HG03354 (cell line): ENCODE measurements at regions not wholly inside any gene's neighbourhood (a gene's known extent, or its start where the extent isn't known, plus 50 kb on each side); places are given as distances from the start of the nearest gene placed in this dataset.
"Not testable (repeated sequence)": the region's sequence is repeated elsewhere in the genome, so short reads cannot be mapped to it uniquely, and the experiment has no call there.

Source experiments
- ATAC-seq: cut with Tn5 transposase; IDR thresholded peaks from one replicate; pipeline ENCODE4 v1.9.1; 2021; ENCODE audit warnings: mild to moderate bottlenecking; ENCODE audit not compliant: unreplicated experiment, poor library complexity, severe bottlenecking

GRCh38 chr16:61050547-61050946 is 985.7 kb downstream of the CDH8 start:
- ATAC-seq = no peak

- no peak for ATAC-seq
Measured at GRCh38 chr16:61045931-61046330, 990.3 kb downstream of the CDH8 start.

GRCh38 chr16:61042737-61043136 is 993.5 kb downstream of the CDH8 start:
- no peak for ATAC-seq

DNA sequence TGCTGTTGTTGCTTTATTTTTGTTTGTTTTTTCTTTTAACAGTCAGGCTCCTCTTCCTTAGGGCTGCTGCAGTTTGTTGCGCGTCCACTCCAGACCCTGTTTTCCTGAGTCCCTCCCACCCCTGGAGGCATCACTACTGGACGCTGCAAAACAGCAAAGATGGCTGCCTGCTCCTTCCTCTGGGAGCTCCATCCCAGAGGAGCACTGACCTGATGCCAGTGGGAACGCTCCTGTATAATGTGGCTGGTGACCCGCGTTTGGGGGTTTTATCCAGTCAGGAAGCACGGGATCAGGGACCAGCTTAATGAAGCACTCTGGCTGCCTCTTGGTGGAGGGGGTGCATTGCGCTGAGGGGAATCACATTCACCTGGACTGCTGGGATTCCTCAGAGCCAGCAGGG is 1005.6 kb downstream of the CDH8 start:
- ATAC-seq = no peak

DNA sequence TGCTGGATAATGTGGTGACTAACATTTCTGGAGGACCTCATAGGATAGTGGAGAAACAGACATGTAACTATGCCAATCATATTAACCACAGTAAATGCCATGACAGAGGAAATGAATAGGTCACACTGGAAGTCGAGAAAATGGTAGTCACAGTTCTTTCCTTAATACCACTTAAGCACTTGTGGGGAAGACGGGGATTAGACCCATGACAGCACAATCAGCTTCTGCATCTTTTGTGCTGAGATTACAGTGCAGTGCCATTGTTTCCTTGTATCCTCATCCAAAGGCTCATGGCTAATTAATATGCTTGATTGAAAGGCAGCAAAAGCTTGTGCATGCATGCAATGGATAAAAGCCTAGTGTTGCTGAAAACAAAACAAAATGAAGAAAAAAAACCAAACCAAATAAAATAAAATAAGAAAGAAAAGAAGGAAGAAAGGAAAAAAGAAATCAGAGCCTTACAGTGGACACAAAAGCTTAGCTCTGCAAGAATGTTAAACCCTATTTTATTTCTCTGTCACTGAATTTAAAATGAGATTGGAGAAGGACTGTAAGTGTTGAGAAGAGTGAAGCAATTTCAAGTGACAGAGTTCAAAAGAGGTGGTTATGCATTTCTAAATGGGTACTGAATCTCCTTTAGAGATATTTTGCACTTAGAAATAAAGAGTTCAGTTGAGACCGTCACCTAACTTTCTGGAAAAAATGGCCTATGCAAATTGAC is 1011.9 kb downstream of the CDH8 start:
- no peak for ATAC-seq

GRCh38 chr16:61014869-61015268 is 1021.4 kb downstream of the CDH8 start:
- no peak for ATAC-seq

- ATAC-seq = no peak
Measured at GRCh38 chr16:61007694-61008093, 1028.5 kb downstream of the CDH8 start.

DNA sequence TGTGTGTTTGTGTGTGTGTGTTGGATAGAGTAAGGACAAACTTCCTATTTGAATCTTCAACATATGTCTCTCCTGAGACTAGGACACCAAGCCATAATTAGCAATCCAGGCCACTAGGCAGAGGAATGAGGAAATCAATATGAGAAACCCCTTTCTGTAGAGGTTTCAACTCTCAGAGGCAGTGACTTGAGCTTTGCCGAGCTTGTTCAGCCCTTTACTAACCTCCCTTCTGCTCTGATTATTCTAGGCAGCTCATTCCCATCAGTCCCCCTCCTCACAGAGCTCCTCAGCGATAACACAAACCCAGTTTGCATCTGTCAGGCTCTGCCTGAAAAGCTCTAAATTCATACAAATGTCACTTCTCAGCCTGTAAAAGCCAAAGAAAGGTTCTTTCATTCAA is 1030.3 kb downstream of the CDH8 start:
- ATAC-seq = no peak

- no peak for ATAC-seq
Measured at GRCh38 chr16:61002479-61003204, 1033.6 kb downstream of the CDH8 start.

DNA sequence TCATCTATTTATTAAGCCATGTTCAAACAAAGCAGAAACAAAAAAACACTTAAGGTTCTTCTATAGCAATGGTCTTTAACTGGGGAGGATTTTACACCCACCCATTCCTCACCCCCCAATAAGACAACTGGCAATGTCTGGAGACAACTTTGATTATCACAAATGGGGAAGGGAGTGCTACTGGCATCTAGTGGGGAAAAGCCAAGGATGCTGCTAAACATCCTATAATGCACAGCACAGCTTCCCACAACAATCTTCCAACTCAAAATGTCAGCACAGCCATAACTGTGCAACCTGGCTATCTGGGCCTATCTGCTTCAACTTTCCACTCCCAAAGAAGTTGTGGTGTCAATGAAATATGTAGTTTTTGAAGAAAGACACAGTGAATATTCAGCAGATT is 1044.4 kb downstream of the CDH8 start:
- ATAC-seq = no peak

GRCh38 chr16:60989592-60989991 is 1046.6 kb downstream of the CDH8 start:
- no peak for ATAC-seq

DNA sequence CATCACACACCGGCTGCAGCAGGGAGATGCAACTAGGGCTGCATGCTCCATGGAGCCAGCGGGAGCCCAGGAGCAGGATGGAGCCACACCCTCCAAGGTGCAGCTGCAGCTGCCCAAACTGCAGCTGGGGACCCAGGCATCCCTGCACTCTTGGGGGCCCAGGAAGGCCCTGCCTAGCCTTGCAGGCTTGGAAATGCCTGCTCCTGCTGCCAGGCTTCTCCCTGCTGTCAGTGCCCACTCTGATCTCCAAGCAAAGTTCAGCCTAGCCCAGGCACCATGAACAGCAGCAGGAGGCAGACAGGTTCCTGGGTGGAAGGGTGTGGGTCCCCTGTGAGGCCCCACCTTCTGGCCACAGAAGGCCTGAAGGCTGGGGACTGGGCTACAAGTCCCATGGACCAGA is 1057.1 kb downstream of the CDH8 start:
- no peak for ATAC-seq

DNA sequence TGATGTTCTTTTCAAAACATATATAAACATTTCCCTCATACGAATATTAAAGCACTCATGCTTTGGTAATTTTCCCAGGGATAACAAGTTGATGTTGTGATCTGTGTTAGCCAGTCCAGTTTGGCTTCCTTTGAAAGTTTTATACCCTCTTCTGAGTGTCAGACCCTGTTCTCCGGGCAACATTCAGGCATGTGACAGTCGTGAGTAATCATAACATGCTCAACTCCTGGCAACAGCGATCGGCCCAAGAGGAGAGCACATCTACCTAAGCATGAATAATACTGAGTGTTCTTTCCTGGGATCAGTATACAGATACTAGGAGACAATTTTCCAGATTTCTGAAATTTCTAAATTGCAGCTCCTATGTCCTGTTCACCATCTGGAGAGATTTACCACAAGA is 1086.4 kb downstream of the CDH8 start:
- no peak for ATAC-seq

DNA sequence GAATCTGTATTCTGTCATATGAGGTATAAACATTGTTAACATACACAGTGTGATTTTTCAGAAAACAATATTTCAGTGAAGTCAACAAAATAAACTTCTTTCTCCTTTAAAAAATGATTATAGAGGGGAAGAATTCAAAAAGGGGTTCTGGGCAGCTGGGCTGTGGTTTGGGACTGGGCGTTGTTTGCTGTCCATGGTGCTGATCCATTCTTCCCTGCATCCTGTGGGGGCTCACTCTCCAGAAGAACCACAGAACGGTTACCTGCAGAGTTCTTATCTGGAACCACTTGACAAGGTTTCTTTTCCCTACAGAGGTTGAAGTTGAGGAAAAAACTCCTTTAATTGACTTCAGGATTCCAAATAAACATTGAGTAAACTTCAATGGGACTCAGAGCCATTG is 1091.0 kb downstream of the CDH8 start:
- ATAC-seq = no peak

GRCh38 chr16:60936189-60936588 is 1100.0 kb downstream of the CDH8 start:
- ATAC-seq = not testable (repeated sequence)

- ATAC-seq = no peak
Measured at GRCh38 chr16:60932600-60932999, 1103.6 kb downstream of the CDH8 start.

DNA sequence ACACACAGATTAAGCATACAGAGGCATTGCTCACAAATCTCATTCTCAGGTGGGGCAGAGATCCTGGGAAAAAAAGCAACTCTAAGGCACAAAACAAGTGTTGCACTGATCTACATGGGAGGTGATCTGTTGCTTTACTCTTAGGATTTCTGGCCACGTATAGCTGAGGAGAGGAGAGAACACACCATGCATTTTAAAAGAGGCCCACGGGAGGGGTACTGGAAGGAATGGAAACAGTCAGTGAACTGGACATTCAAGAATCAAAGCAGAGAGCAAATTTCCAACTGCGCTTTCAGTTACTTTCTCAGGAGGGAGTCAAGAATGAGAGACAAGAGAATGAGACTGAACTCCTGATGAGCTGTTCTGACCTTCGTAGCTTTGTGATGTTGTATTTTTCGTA is 1105.9 kb downstream of the CDH8 start:
- no peak for ATAC-seq

DNA sequence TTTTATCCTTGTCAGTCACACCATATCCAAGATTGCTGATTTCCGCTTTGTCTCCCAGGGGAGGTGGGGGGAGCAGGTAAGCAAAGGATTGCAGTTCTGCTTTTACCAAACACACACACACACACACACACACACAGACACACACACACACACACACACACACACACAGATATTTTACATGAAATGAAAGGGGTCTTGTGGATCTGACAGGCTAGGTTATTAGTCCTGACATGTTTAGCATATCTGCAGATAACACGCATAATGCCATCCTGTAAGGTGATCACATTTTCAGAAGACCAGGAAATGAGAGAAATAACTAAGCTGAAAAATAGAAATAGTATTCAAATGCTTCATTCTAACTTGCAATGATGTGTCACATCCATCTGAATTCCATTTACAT is 1113.3 kb downstream of the CDH8 start:
- ATAC-seq = no peak

DNA sequence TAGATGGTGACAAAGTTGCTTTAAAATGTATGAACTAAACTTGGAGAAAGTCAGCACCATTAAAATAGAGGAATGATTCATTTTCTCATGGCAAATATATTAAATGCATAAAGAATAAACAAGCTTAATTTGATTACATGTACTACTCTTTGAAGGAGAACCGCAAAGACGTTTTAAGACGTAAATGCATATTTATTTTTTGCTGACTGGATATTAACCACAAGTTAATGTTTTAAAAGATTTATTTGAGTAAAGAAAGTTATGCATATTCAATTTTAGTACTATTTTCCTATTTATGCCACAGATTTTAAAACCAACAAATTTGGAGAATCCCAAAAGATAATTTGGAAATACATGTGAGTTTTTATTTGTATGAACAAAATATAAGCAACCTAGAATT is 1121.9 kb downstream of the CDH8 start:
- ATAC-seq = no peak

GRCh38 chr16:60907645-60908044 is 1128.6 kb downstream of the CDH8 start:
- ATAC-seq = no peak

DNA sequence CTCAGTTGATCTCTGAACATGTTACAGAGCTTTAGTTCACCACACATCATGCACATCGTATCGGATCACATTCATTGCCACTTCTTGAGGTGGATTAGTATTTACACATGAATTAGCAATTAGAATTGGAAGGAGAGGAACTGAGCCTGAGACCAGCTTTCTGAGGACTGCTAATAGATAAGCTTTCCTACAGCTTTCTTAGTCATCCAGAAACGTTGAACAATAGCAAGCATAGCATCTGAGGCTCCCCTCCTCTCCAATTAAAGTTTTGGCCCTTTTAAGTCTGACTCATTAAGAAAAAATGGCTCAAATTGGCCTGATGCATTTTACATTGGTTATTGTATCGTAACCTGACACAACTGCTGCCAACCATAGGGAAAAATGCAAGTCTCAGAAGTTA is 1130.4 kb downstream of the CDH8 start:
- no peak for ATAC-seq

DNA sequence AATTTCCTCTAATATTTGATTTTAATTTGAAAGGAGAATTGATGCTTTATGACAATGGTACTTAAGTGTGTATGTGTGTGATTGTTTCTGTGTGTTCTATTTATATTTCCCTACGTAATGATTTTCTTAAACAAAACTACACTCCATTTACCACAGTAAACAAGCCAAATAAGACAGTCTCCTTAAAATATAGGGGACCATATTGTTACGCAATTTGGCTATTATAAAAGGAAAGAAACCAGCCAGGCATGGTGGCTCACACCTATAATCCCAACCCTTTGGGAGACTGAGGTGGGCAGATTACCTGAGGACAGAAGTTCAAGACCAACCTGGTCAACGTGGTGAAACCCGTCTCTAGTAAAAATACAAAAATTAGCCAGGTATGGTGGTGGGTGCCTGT is 1134.1 kb downstream of the CDH8 start:
- ATAC-seq = no peak
